ENCODE measurements at regions not wholly inside any gene's neighbourhood (a gene's known extent, or its start where the extent isn't known, plus 50 kb on each side); places are given as distances from the start of the nearest gene placed in this dataset.

- TF ChIP-seq, protein P1, sequence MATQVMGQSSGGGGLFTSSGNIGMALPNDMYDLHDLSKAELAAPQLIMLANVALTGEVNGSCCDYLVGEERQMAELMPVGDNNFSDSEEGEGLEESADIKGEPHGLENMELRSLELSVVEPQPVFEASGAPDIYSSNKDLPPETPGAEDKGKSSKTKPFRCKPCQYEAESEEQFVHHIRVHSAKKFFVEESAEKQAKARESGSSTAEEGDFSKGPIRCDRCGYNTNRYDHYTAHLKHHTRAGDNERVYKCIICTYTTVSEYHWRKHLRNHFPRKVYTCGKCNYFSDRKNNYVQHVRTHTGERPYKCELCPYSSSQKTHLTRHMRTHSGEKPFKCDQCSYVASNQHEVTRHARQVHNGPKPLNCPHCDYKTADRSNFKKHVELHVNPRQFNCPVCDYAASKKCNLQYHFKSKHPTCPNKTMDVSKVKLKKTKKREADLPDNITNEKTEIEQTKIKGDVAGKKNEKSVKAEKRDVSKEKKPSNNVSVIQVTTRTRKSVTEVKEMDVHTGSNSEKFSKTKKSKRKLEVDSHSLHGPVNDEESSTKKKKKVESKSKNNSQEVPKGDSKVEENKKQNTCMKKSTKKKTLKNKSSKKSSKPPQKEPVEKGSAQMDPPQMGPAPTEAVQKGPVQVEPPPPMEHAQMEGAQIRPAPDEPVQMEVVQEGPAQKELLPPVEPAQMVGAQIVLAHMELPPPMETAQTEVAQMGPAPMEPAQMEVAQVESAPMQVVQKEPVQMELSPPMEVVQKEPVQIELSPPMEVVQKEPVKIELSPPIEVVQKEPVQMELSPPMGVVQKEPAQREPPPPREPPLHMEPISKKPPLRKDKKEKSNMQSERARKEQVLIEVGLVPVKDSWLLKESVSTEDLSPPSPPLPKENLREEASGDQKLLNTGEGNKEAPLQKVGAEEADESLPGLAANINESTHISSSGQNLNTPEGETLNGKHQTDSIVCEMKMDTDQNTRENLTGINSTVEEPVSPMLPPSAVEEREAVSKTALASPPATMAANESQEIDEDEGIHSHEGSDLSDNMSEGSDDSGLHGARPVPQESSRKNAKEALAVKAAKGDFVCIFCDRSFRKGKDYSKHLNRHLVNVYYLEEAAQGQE (IDR thresholded peaks at IDR 0.05; ENCODE audit: low read depth) = no peak
- TF ChIP-seq CREB1 (IDR thresholded peaks at IDR 0.05; ENCODE audit: low read depth) (no peak), ZBTB7A (IDR thresholded peaks at IDR 0.05; ENCODE audit: low read depth) (no peak), RAD21 (IDR thresholded peaks at IDR 0.05; ENCODE audit: low read depth) (no peak), YY1 (IDR thresholded peaks at IDR 0.05; ENCODE audit: low read depth) (no peak)
- TF ChIP-seq, protein P2, sequence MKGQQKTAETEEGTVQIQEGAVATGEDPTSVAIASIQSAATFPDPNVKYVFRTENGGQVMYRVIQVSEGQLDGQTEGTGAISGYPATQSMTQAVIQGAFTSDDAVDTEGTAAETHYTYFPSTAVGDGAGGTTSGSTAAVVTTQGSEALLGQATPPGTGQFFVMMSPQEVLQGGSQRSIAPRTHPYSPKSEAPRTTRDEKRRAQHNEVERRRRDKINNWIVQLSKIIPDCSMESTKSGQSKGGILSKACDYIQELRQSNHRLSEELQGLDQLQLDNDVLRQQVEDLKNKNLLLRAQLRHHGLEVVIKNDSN (IDR thresholded peaks at IDR 0.05) = no peak
Measured at GRCh38 chr13:62168891-62169290, 753.2 kb upstream of the PCDH20 start.

GRCh38 chr13:62167650-62168172 lies 752.1 kb upstream of the PCDH20 start:
- TF ChIP-seq MAX (IDR thresholded peaks at IDR 0.05) (no peak), ZBTB7A (IDR thresholded peaks at IDR 0.05; ENCODE audit: low read depth) (no peak), EGR1 (IDR thresholded peaks at IDR 0.05) (no peak), RAD21 (IDR thresholded peaks at IDR 0.05; ENCODE audit: low read depth) (no peak), FOXM1 (IDR thresholded peaks at IDR 0.05; ENCODE audit: borderline replicate concordance, low read depth) (no peak), NFIC (IDR thresholded peaks at IDR 0.05) (no peak)

DNA sequence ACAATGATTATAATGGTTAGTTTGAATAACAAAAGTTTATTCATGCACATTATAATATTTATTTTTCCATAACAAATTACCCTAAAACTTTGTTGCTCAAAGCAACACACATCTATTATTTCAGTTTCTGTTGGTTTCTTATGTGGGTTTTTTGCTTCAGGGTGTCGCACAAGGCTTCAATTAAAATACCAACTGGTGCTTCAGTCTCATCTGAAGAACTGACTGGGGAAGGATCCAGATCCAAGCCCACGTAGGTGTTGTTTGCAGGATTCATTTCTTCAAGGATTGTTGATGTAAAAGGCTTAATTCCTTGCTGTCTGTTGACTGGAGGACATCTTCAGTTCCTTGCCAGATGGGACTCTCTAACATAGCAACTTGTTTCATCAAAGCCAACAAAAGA lies 747.2 kb upstream of the PCDH20 start:
- no peak for TF ChIP-seq ZBTB7A (IDR thresholded peaks at IDR 0.05; ENCODE audit: low read depth)
- TF ChIP-seq TAF1 (IDR thresholded peaks at IDR 0.05; ENCODE audit: low read depth) = no peak
- TF ChIP-seq EP300 (IDR thresholded peaks at IDR 0.05; ENCODE audit: borderline replicate concordance) = no peak
- TF ChIP-seq, protein P2 (IDR thresholded peaks at IDR 0.05) = no peak
- no peak for TF ChIP-seq RAD21 (IDR thresholded peaks at IDR 0.05; ENCODE audit: low read depth)
- TF ChIP-seq TEAD4 (IDR thresholded peaks at IDR 0.05) = no peak
- no peak for TF ChIP-seq MAX (IDR thresholded peaks at IDR 0.05)

DNA sequence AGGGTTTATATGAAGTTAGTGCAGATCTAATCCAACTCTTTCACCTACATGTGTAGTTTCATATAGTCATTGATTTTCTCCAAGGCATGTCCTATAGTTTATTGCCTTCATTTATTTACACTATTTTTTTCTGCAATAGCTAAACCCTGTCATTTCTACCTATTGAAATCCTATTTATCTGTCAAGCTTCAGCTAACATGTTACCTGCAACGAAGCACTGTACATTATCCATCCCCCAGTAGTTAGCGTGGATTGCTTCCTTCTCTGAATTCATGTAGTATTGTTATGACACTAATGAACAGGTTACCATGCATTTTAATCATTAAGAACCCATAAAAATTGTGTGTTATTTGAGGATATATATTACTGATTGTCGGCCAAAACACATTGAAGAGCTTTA lies 742.9 kb upstream of the PCDH20 start:
- TF ChIP-seq EGR1 (IDR thresholded peaks at IDR 0.05) = no peak
- TF ChIP-seq CREB1 (IDR thresholded peaks at IDR 0.05; ENCODE audit: low read depth) = no peak
- TF ChIP-seq YY1 (IDR thresholded peaks at IDR 0.05; ENCODE audit: low read depth) = no peak
- TF ChIP-seq TCF12 (IDR thresholded peaks at IDR 0.05; ENCODE audit: low read depth) = no peak
- TF ChIP-seq EP300 (IDR thresholded peaks at IDR 0.05; ENCODE audit: borderline replicate concordance) = no peak
- no peak for TF ChIP-seq CEBPB (IDR thresholded peaks at IDR 0.05)
- no peak for TF ChIP-seq MAX (IDR thresholded peaks at IDR 0.05)
- TF ChIP-seq, protein P1 (IDR thresholded peaks at IDR 0.05; ENCODE audit: low read depth) = no peak
- TF ChIP-seq RAD21 (IDR thresholded peaks at IDR 0.05; ENCODE audit: low read depth) = no peak
- no peak for TF ChIP-seq NFIC (IDR thresholded peaks at IDR 0.05)
- TF ChIP-seq ZBTB7A (IDR thresholded peaks at IDR 0.05; ENCODE audit: low read depth) = no peak
- TF ChIP-seq TAF1 (IDR thresholded peaks at IDR 0.05; ENCODE audit: low read depth) = no peak
- TF ChIP-seq FOXM1 (IDR thresholded peaks at IDR 0.05; ENCODE audit: borderline replicate concordance, low read depth) = no peak
- TF ChIP-seq TEAD4 (IDR thresholded peaks at IDR 0.05) = no peak
- TF ChIP-seq, protein P2 (IDR thresholded peaks at IDR 0.05) = no peak

DNA sequence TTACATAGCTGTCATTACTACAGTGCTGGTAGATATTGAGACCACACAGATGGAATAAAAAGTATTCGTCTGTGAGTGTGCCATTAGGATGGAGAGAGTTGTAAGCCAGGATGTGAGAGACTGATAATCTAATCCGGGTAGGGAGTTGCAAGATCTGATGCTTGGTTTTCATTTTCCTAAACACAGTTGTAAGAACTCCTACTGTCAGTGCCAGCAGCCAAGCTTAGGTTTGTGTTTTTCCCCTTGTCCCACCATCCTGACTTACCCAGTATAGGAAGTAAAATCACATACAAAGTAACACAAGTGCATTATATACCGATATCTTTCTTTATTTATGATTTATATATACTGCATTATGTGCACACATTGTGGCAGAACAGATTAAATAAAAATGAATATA lies 726.4 kb upstream of the PCDH20 start:
- no peak for TF ChIP-seq RAD21 (IDR thresholded peaks at IDR 0.05; ENCODE audit: low read depth)
- TF ChIP-seq NFIC (IDR thresholded peaks at IDR 0.05) = no peak
- TF ChIP-seq EGR1 (IDR thresholded peaks at IDR 0.05) = no peak
- no peak for TF ChIP-seq ZBTB7A (IDR thresholded peaks at IDR 0.05; ENCODE audit: low read depth)
- TF ChIP-seq EP300 (IDR thresholded peaks at IDR 0.05; ENCODE audit: borderline replicate concordance) = no peak
- no peak for TF ChIP-seq CEBPB (IDR thresholded peaks at IDR 0.05)
- TF ChIP-seq FOXM1 (IDR thresholded peaks at IDR 0.05; ENCODE audit: borderline replicate concordance, low read depth) = no peak
- TF ChIP-seq, protein P1 (IDR thresholded peaks at IDR 0.05; ENCODE audit: low read depth) = no peak
- no peak for TF ChIP-seq TEAD4 (IDR thresholded peaks at IDR 0.05)
- TF ChIP-seq YY1 (IDR thresholded peaks at IDR 0.05; ENCODE audit: low read depth) = no peak
- TF ChIP-seq CREB1 (IDR thresholded peaks at IDR 0.05; ENCODE audit: low read depth) = no peak
- TF ChIP-seq, protein P2 (IDR thresholded peaks at IDR 0.05) = no peak
- no peak for TF ChIP-seq TAF1 (IDR thresholded peaks at IDR 0.05; ENCODE audit: low read depth)
- no peak for TF ChIP-seq TCF12 (IDR thresholded peaks at IDR 0.05; ENCODE audit: low read depth)
- no peak for TF ChIP-seq MAX (IDR thresholded peaks at IDR 0.05)
